22Rv1 (cell line): ENCODE measurements at regions not wholly inside any gene's neighbourhood (a gene's known extent, or its start where the extent isn't known, plus 50 kb on each side); places are given as distances from the start of the nearest gene placed in this dataset.

ENCODE experiments used
- CTCF ChIP-seq: fragments of 450-650 bp; IDR thresholded peaks from 2 replicates; pipeline ENCODE4 v1.5.1; 2017; ENCODE audit warnings: mild to moderate bottlenecking
- ZFX ChIP-seq: fragments of 450-650 bp; IDR thresholded peaks from 2 replicates; pipeline ENCODE4 v1.6.1; 2017; ENCODE audit warnings: antibody characterized with exemption, borderline replicate concordance

DNA sequence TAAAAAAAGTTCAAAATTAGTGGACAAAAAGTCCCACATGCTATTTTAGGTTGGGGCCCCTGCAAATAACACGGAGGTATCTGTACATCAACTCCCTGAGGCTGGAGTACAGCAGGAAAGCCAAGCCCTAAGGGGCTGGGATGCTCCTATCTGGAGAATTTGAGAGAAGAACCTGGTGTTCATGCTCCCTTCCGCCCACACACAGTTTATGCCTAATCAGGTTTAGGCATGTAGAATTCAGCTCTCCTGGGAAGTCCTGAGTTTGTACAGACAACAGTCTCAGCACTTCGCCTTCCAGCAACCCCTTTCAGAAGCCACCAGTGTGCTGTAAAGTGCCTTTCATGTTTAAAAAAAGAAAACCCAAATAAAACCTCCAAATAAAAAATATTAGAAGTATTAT lies 237.3 kb upstream of the GRIP1 start:
- TF ChIP-seq CTCF: no peak
- TF ChIP-seq ZFX: no peak
